Left ventricle myocardium superior (tissue), 1 donor: ENCODE measurements at regions not wholly inside any gene's neighbourhood (a gene's known extent, or its start where the extent isn't known, plus 50 kb on each side); places are given as distances from the start of the nearest gene placed in this dataset.

Experiments
- ATAC-seq: fragments of 200-7000 bp; cut with Tn5 transposase; one replicate; pipeline ENCODE4 v1.9.1; 2020; ENCODE audit warnings: mild to moderate bottlenecking, moderate library complexity
- DNase-seq: peaks from one replicate; pipeline ENCODE4 v3.0.0-alpha.2; 2020
- intact Hi-C: fragments of 100-400 bp; cut with micrococcal nuclease; formaldehyde crosslinking; loops from one replicate; pipeline ENCODE4 v1.11.0; 2022
- donor health status: DM: no; HTN: yes; CAD: no; lungs with severe emphysema.

DNA sequence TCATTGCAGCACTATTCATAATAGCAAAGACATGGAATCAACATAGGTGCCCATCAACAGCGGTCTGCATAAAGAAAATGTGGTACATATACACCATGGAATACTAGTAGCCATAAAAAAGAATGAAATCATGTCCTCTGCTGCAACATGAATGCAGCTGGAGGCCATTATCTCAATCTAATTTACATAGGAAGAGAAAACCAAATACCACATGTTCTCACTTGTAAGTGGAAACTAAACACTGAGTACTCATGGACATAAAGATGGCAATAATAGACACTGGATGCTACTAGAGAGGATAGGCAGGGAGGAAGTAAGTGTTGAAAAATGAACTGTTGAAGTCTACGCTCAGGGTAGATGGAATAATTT is 203.9 kb upstream of the CDH9 start:
- intact Hi-C loops, result no loop called here
- ATAC-seq, result no peak
- DNase-seq, result no peak

DNA sequence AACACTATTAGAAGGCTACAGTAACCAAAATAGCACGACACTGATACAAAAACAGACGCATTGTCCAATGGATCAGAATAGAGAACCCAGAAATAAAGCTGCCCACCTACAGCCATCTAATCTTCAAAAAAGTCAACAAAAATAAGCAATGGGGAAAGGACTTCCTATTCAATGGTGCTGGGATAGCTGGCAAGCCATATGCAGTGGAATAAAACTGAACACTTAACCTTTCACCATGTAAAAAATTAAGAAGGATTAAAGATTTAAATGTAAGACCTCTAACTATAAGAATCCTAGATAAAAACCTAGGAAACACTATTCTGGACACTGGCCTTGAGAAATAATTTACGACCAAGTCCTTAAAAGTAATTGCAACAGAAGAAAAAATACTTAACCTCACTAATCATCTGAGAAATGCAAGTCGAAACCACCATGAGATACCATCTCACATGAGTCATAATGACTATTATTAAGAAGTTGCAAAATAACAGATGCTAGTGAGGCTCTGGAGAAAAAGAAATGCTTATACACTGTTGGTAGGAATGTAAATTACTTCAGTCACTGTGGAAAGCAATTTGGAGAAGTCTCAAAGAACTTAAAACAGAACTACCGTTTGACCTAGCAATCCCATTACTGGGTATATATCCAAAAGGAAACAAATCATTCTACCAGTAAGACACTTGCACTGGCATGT is 203.3 kb upstream of the CDH9 start:
- peak; percentile 39 for ATAC-seq

GRCh38 chr5:27240791-27241190 is 202.4 kb upstream of the CDH9 start:
- intact Hi-C loops, result no loop called here
- DNase-seq (no peak), ATAC-seq (no peak)

More for the DNA sequence above, 203.3 kb upstream of the CDH9 start:
- intact Hi-C loops, result no loop called here
- no peak for DNase-seq

DNA sequence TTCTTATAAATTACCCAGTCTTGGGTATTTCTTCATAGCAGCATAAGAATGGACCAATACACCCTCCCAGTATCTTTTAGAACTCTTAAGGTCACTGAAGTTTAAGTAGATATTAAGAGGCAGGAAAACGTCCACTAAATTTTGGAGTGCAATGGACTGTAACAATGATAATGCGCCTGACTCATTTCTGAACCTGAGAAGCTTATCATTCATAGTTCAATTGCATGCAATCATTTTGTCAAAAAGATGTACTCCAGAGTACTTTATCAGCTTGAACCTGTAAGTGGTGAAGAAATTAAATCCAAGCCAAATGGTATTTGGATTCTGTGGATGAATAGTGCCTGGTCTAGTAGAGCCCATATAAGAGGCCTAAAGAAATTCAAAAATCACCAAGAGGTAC is 196.5 kb upstream of the CDH9 start:
- ATAC-seq (no peak), DNase-seq (no peak)

GRCh38 chr5:27221410-27221809 is 183.0 kb upstream of the CDH9 start:
- DNase-seq (no peak), ATAC-seq (no peak)
- intact Hi-C loops, result no loop called here

More for the DNA sequence above, 196.5 kb upstream of the CDH9 start:
- intact Hi-C loops, result no loop called here

- DNase-seq, result no peak
- ATAC-seq, result no peak
- intact Hi-C loops, result no loop called here
These were observed 182.4 kb upstream of the CDH9 start for GRCh38 chr5:27220752-27221151.

DNA sequence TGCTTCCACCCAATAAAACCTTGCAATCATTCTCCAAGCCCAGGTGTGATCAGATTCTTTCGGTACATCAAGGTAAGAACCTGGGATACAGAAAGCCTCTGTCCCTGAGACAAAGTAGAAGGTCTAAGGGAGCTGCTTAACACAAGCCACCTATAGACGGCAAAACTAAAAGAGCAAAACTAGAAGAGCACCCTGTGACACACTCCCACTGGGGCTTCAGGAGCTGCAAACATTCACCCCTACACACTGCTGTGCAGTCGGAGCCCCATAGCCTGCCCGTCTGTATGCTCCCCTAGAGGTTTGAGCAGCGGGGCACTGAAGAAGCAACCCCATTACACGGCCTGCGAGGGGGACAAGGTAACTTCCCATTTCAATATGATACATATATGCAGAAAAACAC is 179.6 kb upstream of the CDH9 start:
- no peak for ATAC-seq
- intact Hi-C loops, result no loop called here
- no peak for DNase-seq

GRCh38 chr5:27217155-27217956 is 179.0 kb upstream of the CDH9 start:
- ATAC-seq (no peak), DNase-seq (no peak)
- intact Hi-C loops, result no loop called here

GRCh38 chr5:27216367-27216950 is 178.1 kb upstream of the CDH9 start:
- intact Hi-C loops, result no loop called here
- ATAC-seq, result no peak
- DNase-seq, result no peak

- no peak for ATAC-seq
- intact Hi-C loops, result no loop called here
- no peak for DNase-seq
These were observed 169.7 kb upstream of the CDH9 start for GRCh38 chr5:27208051-27208450.

DNA sequence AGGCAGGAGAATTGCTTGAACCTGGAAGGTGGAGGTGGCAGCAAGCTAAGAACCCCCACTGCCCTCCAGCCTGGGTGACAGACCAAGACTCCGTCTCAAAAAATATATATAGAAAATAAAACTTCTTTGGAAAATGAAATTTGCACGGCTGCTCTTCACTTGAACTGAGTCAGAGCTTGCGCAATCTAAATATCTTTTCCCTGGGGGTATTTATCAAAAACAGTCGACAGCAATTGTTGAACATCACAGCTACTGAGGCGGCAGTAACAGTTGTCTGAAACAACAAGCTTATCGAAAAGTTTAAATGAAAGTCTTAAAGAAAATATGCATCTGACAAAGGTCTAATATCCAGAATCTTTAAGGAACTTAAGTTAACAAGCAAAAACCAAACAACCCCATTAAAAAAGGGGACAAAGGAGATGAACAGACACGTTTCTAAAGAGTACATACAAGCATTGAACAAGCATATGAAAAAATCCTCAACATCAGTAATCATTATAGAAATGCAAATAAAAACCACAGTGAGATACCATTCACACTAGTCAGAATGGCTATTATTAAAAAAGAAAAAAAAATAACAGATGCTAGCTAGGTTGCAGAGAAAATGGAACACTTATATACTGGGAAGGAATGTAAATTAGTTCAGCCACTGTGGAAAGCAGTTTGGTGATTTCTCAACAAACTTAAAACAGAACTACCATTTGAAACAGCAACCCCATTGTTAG is 153.6 kb upstream of the CDH9 start:
- intact Hi-C loops, result no loop called here
- no peak for ATAC-seq
- no peak for DNase-seq

DNA sequence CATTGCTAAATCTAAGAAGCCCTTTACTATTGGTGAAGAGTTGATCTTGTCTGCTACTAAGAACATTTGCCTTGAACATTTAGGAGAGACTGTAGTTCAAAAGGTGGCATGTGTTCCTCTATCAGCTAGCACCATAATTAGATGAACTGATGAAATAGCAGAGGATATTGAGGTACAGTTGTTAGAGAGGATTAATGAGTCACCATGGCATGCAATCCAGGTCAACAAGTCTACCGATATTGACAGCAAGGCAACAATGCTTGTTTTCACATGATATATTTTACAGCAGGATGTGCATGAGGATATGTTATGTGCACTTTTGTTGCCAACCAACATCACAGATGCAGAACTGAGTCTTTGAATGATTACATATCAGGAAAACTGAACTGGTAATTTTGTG is 134.3 kb upstream of the CDH9 start:
- no peak for ATAC-seq
- intact Hi-C loops, result no loop called here
- no peak for DNase-seq

- DNase-seq, result no peak
- no peak for ATAC-seq
- intact Hi-C loops, result no loop called here
These were observed 133.4 kb upstream of the CDH9 start for GRCh38 chr5:27171761-27172261.

DNA sequence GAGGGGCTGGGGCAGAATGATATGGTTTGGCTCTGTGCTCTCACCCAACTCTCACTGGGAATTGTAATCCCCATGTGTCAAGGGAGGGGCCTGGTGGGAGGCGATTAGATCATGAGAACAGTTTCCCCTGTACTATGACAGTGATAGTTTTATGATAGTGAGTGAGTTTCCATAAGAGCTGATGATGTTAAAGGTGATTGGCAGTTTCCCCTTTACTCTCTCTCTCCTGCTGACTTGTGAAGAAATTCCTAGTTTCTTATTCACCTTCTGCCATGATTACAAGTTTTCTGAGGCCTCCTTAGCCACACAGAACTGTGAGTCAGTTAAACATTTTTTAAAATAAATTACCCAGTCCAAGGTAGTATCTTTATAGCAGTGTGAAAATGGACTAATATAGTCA is 120.4 kb upstream of the CDH9 start:
- ATAC-seq, result no peak
- intact Hi-C loops, result no loop called here

GRCh38 chr5:27158171-27158570 is 119.8 kb upstream of the CDH9 start:
- intact Hi-C loops, result no loop called here
- ATAC-seq (no peak), DNase-seq (no peak)

More for the DNA sequence above, 120.4 kb upstream of the CDH9 start:
- no peak for DNase-seq

GRCh38 chr5:27144456-27144855 is 106.1 kb upstream of the CDH9 start:
- DNase-seq (no peak), ATAC-seq (no peak)
- intact Hi-C loops, result no loop called here

GRCh38 chr5:27140831-27141230 is 102.4 kb upstream of the CDH9 start:
- DNase-seq, result no peak
- no peak for ATAC-seq
- intact Hi-C loops, result no loop called here

DNA sequence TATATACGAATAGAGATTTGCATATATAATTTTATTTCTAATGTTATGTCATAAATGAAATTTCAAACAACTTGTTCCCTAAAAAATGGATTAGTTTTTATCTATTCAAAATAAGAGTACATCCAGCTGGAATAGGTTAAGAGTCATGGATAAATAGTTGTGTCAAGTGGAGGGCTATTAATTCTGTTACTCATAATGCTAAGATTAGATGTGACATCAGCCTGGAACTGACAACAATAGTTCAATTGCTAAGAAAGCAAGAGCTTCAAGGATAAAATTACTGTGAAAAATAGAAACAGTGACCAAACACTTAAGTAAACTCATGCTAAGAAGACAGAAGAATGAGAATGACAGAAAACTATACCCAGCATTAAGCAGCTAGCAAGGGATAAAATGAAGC is 92.2 kb upstream of the CDH9 start:
- intact Hi-C loops, result no loop called here
- no peak for DNase-seq
- peak; percentile 76 for ATAC-seq

GRCh38 chr5:27129926-27130325 is 91.5 kb upstream of the CDH9 start:
- DNase-seq (no peak), ATAC-seq (no peak)
- intact Hi-C loops, result no loop called here

DNA sequence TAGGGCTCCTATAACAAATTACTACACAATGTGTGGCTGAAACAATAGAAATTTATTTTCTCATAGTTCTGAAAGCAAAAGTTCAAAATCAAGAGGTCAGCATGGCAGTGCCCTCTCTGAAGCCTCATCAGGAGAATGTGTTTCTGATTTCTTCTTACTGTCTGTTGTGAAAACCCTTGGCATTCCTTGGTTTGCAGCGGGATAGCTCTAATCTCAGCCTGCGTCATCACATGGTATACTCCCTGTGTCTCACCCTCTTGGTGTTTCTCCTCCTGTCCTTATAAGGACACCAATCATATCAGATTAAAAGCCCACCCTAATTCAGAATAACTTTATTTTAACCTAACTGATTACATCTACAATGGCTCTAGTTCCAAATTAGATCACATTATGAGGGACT is 87.5 kb upstream of the CDH9 start:
- ATAC-seq, result no peak
- intact Hi-C loops, result no loop called here

More for the DNA sequence above, 87.5 kb upstream of the CDH9 start:
- no peak for DNase-seq
